ENCODE measurements at regions not wholly inside any gene's neighbourhood (a gene's known extent, or its start where the extent isn't known, plus 50 kb on each side); places are given as distances from the start of the nearest gene placed in this dataset.

GRCh38 chr7:18302097-18302496 lies 193.5 kb upstream of the HDAC9 start:
- no peaks in the 10 kb centered on the region for H3K36me3 ChIP-seq (replicated peaks in 1 of 2; ENCODE audit: control insufficient read depth in 1 of 2, insufficient read depth in 2 of 2, low read length in 2 of 2)
- H2AFZ ChIP-seq (ENCODE audit: low read length) = no peak overlapping the region
- ChIA-PET CTCF (ENCODE audit: low intra/inter-chr PET ratio, low total read pairs) (no interaction called here), POLR2A (no interaction called here)
- H3K27me3 ChIP-seq (ENCODE audit: control insufficient read depth in 1 of 2, insufficient read depth in 2 of 2, low read length in 2 of 2) = no peaks in the 10 kb centered on the region
- no TSS peak for BruUV-seq (replicated peaks)
- FAIRE-seq = no peak
- TF ChIP-seq RXRB (CRISPR knock-in tag; IDR thresholded peaks at IDR 0.05; ENCODE audit: borderline replicate concordance) (no peak), ZNF232 (CRISPR knock-in tag; IDR thresholded peaks at IDR 0.05; ENCODE audit: borderline replicate concordance) (no peak), ZNF792 (CRISPR knock-in tag; IDR thresholded peaks at IDR 0.05) (no peak), TAF1 (CRISPR knock-in tag; IDR thresholded peaks at IDR 0.05) (no peak), ASH2L (IDR thresholded peaks at IDR 0.05; ENCODE audit: insufficient read length, low read depth, low read length) (no peak)
- H3K4me3 ChIP-seq (replicated peaks in 1 of 3; ENCODE audit: insufficient read depth in 1 of 3, low read depth in 2 of 3, low read length in 3 of 3) = no peak overlapping the region
- WGBS (ENCODE audit: low lambda C conversion rate) = 2% methylated on average over 2 of the region's 2 CpGs
- no peak overlapping the region for H3K9ac ChIP-seq (ENCODE audit: insufficient read depth, low read depth, low read length)
- H4K20me1 ChIP-seq (ENCODE audit: insufficient read depth, low read length) = no peaks in the 10 kb centered on the region
- no peak overlapping the region for H3K27ac ChIP-seq (ENCODE audit: extremely low read length, insufficient read depth, low read length)
- no peak for DNase-seq (ENCODE audit: low spot score)
- H3K9me3 ChIP-seq (ENCODE audit: low read length) = no peaks in the 10 kb centered on the region
- no peak overlapping the region for H3K4me2 ChIP-seq (ENCODE audit: low read depth, low read length)
- H3K79me2 ChIP-seq (ENCODE audit: insufficient read depth, low read length) = no peaks in the 10 kb centered on the region
- no peak for ATAC-seq
- in situ Hi-C loops (cut with HindIII; ENCODE audit: extremely low pct_ligation_motif_present, low pct_unique_long_range_greater_than_20kb) (no loop called here), intact Hi-C loops (cut with micrococcal nuclease; ENCODE audit: unreplicated experiment) (no loop called here)
- no peaks in the 10 kb centered on the region for H3K4me1 ChIP-seq (ENCODE audit: insufficient read depth, low read length)

- no peak for FAIRE-seq
- no TSS peak for BruUV-seq (replicated peaks)
- TF ChIP-seq, protein P1, sequence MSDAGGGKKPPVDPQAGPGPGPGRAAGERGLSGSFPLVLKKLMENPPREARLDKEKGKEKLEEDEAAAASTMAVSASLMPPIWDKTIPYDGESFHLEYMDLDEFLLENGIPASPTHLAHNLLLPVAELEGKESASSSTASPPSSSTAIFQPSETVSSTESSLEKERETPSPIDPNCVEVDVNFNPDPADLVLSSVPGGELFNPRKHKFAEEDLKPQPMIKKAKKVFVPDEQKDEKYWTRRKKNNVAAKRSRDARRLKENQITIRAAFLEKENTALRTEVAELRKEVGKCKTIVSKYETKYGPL (CRISPR knock-in tag; IDR thresholded peaks at IDR 0.05) = no peak
- TF ChIP-seq ZSCAN31 (CRISPR knock-in tag; IDR thresholded peaks at IDR 0.05; ENCODE audit: low read depth) = no peak
- TF ChIP-seq, protein P2, sequence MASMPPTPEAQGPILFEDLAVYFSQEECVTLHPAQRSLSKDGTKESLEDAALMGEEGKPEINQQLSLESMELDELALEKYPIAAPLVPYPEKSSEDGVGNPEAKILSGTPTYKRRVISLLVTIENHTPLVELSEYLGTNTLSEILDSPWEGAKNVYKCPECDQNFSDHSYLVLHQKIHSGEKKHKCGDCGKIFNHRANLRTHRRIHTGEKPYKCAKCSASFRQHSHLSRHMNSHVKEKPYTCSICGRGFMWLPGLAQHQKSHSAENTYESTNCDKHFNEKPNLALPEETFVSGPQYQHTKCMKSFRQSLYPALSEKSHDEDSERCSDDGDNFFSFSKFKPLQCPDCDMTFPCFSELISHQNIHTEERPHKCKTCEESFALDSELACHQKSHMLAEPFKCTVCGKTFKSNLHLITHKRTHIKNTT (CRISPR knock-in tag; IDR thresholded peaks at IDR 0.05) = no peak
- TF ChIP-seq SSRP1 (CRISPR knock-in tag; IDR thresholded peaks at IDR 0.05) = no peak
- no peak for TF ChIP-seq TGIF2 (CRISPR knock-in tag; IDR thresholded peaks at IDR 0.05)
- H4K20me1 ChIP-seq (ENCODE audit: insufficient read depth, low read length) = no peaks in the 10 kb centered on the region
- H3K27ac ChIP-seq (ENCODE audit: extremely low read length, insufficient read depth, low read length) = no peak overlapping the region
- no peaks in the 10 kb centered on the region; a peak in 1 of 5 replicates for H3K27me3 ChIP-seq (ENCODE audit: control insufficient read depth in 1 of 2, insufficient read depth in 2 of 2, low read length in 2 of 2)
- no peaks in the 10 kb centered on the region for H3K4me1 ChIP-seq (ENCODE audit: insufficient read depth, low read length)
- H3K4me3 ChIP-seq (replicated peaks in 1 of 3; ENCODE audit: insufficient read depth in 1 of 3, low read depth in 2 of 3, low read length in 3 of 3) = no peak overlapping the region
- DNase-seq (ENCODE audit: low spot score) = no peak
- no peak for ATAC-seq
- intact Hi-C loops (cut with micrococcal nuclease; ENCODE audit: unreplicated experiment) = no loop called here
- no peaks in the 10 kb centered on the region for H3K36me3 ChIP-seq (replicated peaks in 1 of 2; ENCODE audit: control insufficient read depth in 1 of 2, insufficient read depth in 2 of 2, low read length in 2 of 2)
- no peaks in the 10 kb centered on the region for H3K9me3 ChIP-seq (ENCODE audit: low read length)
- in situ Hi-C loops (cut with HindIII; ENCODE audit: extremely low pct_ligation_motif_present, low pct_unique_long_range_greater_than_20kb) = no loop called here
- H3K4me2 ChIP-seq (ENCODE audit: low read depth, low read length) = no peak overlapping the region
- H3K9ac ChIP-seq (ENCODE audit: insufficient read depth, low read depth, low read length) = no peak overlapping the region
- no peak overlapping the region for H2AFZ ChIP-seq (ENCODE audit: low read length)
- H3K79me2 ChIP-seq (ENCODE audit: insufficient read depth, low read length) = no peaks in the 10 kb centered on the region
- POLR2A ChIA-PET = no interaction called here
- WGBS (ENCODE audit: low lambda C conversion rate) = 7% methylated on average over 3 of the region's 3 CpGs
- CTCF ChIA-PET (ENCODE audit: low intra/inter-chr PET ratio, low total read pairs) = no interaction called here
These were observed 189.7 kb upstream of the HDAC9 start for GRCh38 chr7:18305866-18306265.
